H1 (cell line): ENCODE measurements at regions not wholly inside any gene's neighbourhood (a gene's known extent, or its start where the extent isn't known, plus 50 kb on each side); places are given as distances from the start of the nearest gene placed in this dataset.

Source experiments
- CTCF ChIA-PET: fragments of 300-600 bp; sonication (Branson Sonifier 250); formaldehyde crosslinking; loops from one replicate; lab custom pipeline; 2021; ENCODE audit not compliant: partially characterized antibody; lab: Charles Lee
- POLR2A ChIA-PET: fragments of 300-600 bp; sonication (Branson Sonifier 250); formaldehyde crosslinking; loops from one replicate; lab custom pipeline; 2021; ENCODE audit warnings: inconsistent platforms; ENCODE audit not compliant: partially characterized antibody; lab: Charles Lee
- DNase-seq, 2 experiments: peaks; one replicate each; pipeline versions ENCODE4 v3.0.0 to v3.0.0-alpha.2; 2010 to 2022; ENCODE audit warnings: low spot score in 2 of 2, low read depth in 1 of 2, mixed read lengths in 1 of 2
- FAIRE-seq: peaks from 2 replicates; lab custom pipeline; 2011; peaks lifted over from hg19 to GRCh38; lab: Jason Lieb, UNC
- H2AFZ ChIP-seq: 2 replicates; pipeline ENCODE4 v1.8.1; 2012; ENCODE audit warnings: low read length, inconsistent platforms
- H2AK5ac ChIP-seq: 2 replicates; pipeline ENCODE4 v1.6.1; 2013; ENCODE audit warnings: low read depth, low read length
- H2BK120ac ChIP-seq: replicated peaks from 2 replicates; pipeline ENCODE3; 2013; ENCODE audit warnings: low read depth, low read length, inconsistent platforms
- H2BK12ac ChIP-seq: 2 replicates; pipeline ENCODE4 v1.6.1; 2013; ENCODE audit warnings: low read depth, low read length
- H2BK15ac ChIP-seq: 2 replicates; pipeline ENCODE4 v1.6.1; 2013; ENCODE audit warnings: low read length
- H2BK20ac ChIP-seq: 2 replicates; pipeline ENCODE4 v1.6.1; 2013; ENCODE audit warnings: low read length
- H2BK5ac ChIP-seq: 2 replicates; pipeline ENCODE4 v1.6.1; 2013; ENCODE audit warnings: low read depth, low read length
- H3K14ac ChIP-seq: 2 replicates; pipeline ENCODE4 v1.6.1; 2013; ENCODE audit warnings: inconsistent platforms; ENCODE audit not compliant: insufficient read length
- H3K18ac ChIP-seq: 2 replicates; pipeline ENCODE4 v1.6.1; 2013; ENCODE audit warnings: low read length; ENCODE audit errors: extremely low read depth
- H3K23ac ChIP-seq: 2 replicates; pipeline ENCODE4 v1.6.1; 2013; ENCODE audit warnings: inconsistent platforms; ENCODE audit not compliant: insufficient read length
- H3K23me2 ChIP-seq: 2 replicates; pipeline ENCODE4 v1.6.1; 2013; ENCODE audit warnings: low read depth, low read length
- H3K27ac ChIP-seq: 2 replicates; pipeline ENCODE4 v1.6.1; 2011; ENCODE audit warnings: low read depth, low read length, inconsistent platforms
- H3K27me3 ChIP-seq, 4 experiments: replicated peaks in 1 of 4; 1 replicate in 1 of 4; 2 replicates in 3 of 4; pipeline versions ENCODE4 v1.6.1 to v1.8.1; 2011 to 2013; ENCODE audit warnings: low read length in 3 of 4, mild to moderate bottlenecking in 3 of 4, inconsistent platforms in 2 of 4, mixed read lengths in 2 of 4, moderate library complexity in 1 of 4; ENCODE audit not compliant: control insufficient read depth in 3 of 4, insufficient read depth in 3 of 4; ENCODE audit errors: extremely low read depth in 1 of 4
- H3K36me3 ChIP-seq, 4 experiments: 2 replicates each; pipeline versions ENCODE4 v1.6.1 to v1.8.1; 2011 to 2013; ENCODE audit warnings: mild to moderate bottlenecking in 4 of 4, low read length in 3 of 4, moderate library complexity in 2 of 4, control low read depth in 1 of 4, inconsistent platforms in 1 of 4; ENCODE audit not compliant: insufficient read depth in 4 of 4, control insufficient read depth in 2 of 4
- H3K4ac ChIP-seq: replicated peaks from 2 replicates; pipeline ENCODE3; 2013; ENCODE audit warnings: low read length, low read depth, mixed read lengths, inconsistent platforms; ENCODE audit not compliant: insufficient read length
- H3K4me1 ChIP-seq, 4 experiments: replicated peaks in 1 of 4; 1 replicate in 1 of 4; 2 replicates in 3 of 4; pipeline versions ENCODE4 v1.6.1 to v1.8.1; 2011 to 2013; ENCODE audit warnings: low read length in 3 of 4, inconsistent platforms in 2 of 4, mixed read lengths in 1 of 4; ENCODE audit not compliant: insufficient read depth in 4 of 4, control insufficient read depth in 3 of 4
- H3K4me2 ChIP-seq, 2 experiments: 2 replicates each; pipeline versions ENCODE4 v1.6.1 to v1.8.1; 2011 to 2013; ENCODE audit warnings: low read depth in 2 of 2, low read length in 2 of 2, control low read depth in 1 of 2, inconsistent platforms in 1 of 2, mild to moderate bottlenecking in 1 of 2; ENCODE audit not compliant: insufficient read depth in 1 of 2
- H3K4me3 ChIP-seq, 4 experiments: fragments of 200-600, 300-600 bp in 1 of 4; sonication (generic), shearing (Covaris generic), sonication (Bioruptor Twin) in 1 of 4; 2 replicates each; pipeline versions ENCODE4 v1.5.1 to v1.8.1; 2011 to 2016; ENCODE audit warnings: low read length in 4 of 4, low read depth in 3 of 4, control low read depth in 2 of 4, inconsistent platforms in 2 of 4, mild to moderate bottlenecking in 2 of 4, mixed read lengths in 1 of 4, moderate library complexity in 1 of 4; ENCODE audit not compliant: insufficient read depth in 2 of 4; ENCODE audit errors: extremely low read depth in 1 of 4
- H3K56ac ChIP-seq: replicated peaks from 2 replicates; pipeline ENCODE3; 2013; ENCODE audit warnings: low read depth, mild to moderate bottlenecking, mixed read lengths, low read length, inconsistent platforms; ENCODE audit not compliant: insufficient read length
- H3K79me1 ChIP-seq: 2 replicates; pipeline ENCODE4 v1.6.1; 2013; ENCODE audit warnings: low read depth, low read length, control low read depth
- H3K79me2 ChIP-seq, 2 experiments: 2 replicates each; pipeline versions ENCODE4 v1.6.1 to v1.8.1; 2012 to 2013; ENCODE audit warnings: low read length in 2 of 2, mild to moderate bottlenecking in 2 of 2, inconsistent platforms in 1 of 2; ENCODE audit not compliant: insufficient read depth in 2 of 2, control insufficient read depth in 1 of 2
- H3K9ac ChIP-seq, 4 experiments: replicated peaks in 1 of 4; 1 replicate in 1 of 4; 2 replicates in 3 of 4; pipeline versions ENCODE4 v1.6.1 to v1.8.1; 2011 to 2013; ENCODE audit warnings: low read depth in 3 of 4, low read length in 3 of 4, control low read depth in 2 of 4, mild to moderate bottlenecking in 2 of 4, moderate library complexity in 2 of 4, inconsistent platforms in 1 of 4; ENCODE audit errors: extremely low read depth in 1 of 4
- H3K9me3 ChIP-seq, 2 experiments: 2 replicates each; pipeline versions ENCODE4 v1.6.1 to v1.8.1; 2012 to 2013; ENCODE audit warnings: mild to moderate bottlenecking in 2 of 2, moderate library complexity in 2 of 2, control low read depth in 1 of 2, inconsistent platforms in 1 of 2, low read depth in 1 of 2, low read length in 1 of 2, mixed read lengths in 1 of 2; ENCODE audit not compliant: insufficient read depth in 2 of 2
- H4K20me1 ChIP-seq, 2 experiments: replicated peaks in 1 of 2; 2 replicates each; pipeline versions ENCODE3 to v1.8.1; 2011 to 2013; ENCODE audit warnings: inconsistent platforms in 2 of 2, low read length in 2 of 2, mild to moderate bottlenecking in 1 of 2; ENCODE audit not compliant: insufficient read depth in 2 of 2, control insufficient read depth in 1 of 2
- H4K5ac ChIP-seq: 2 replicates; pipeline ENCODE4 v1.6.1; 2013; ENCODE audit warnings: low read length, low read depth, mixed read lengths, inconsistent platforms; ENCODE audit not compliant: insufficient read length
- H4K8ac ChIP-seq: 2 replicates; pipeline ENCODE4 v1.8.0; 2013; ENCODE audit warnings: mild to moderate bottlenecking, moderate library complexity, low read length, inconsistent platforms; ENCODE audit not compliant: insufficient read depth; ENCODE audit errors: extremely low read depth
- H4K91ac ChIP-seq: replicated peaks from 2 replicates; pipeline ENCODE3; 2013; ENCODE audit warnings: low read length, mixed read lengths, inconsistent platforms; ENCODE audit not compliant: insufficient read length
- GTF2F1 ChIP-seq: IDR thresholded peaks from 2 replicates; pipeline ENCODE4 v1.6.1; 2012; ENCODE audit warnings: low read depth, low read length, improper control_type of control experiment, borderline replicate concordance
- TCF12 ChIP-seq: IDR thresholded peaks from 2 replicates; pipeline ENCODE4 v1.6.1; 2011; ENCODE audit warnings: low read depth, mild to moderate bottlenecking, low read length
- WGBS, 2 experiments: shearing (Covaris generic) in 1 of 2; methylation state at CpG; one replicate each; pipeline versions ENCODE4 v1.1.6 to v1.1.7; 2013 to 2015; ENCODE audit warnings: low lambda C conversion rate in 2 of 2, mixed read lengths in 2 of 2, inconsistent platforms in 1 of 2, low coverage in 1 of 2, missing lambda C conversion rate in 1 of 2; ENCODE audit not compliant: insufficient replicate concordance in 2 of 2, insufficient coverage in 1 of 2, insufficient read length in 1 of 2; ENCODE audit errors: extremely low coverage in 1 of 2, missing lambda C conversion rate in 1 of 2; 5-methylcytosine and 5-hydroxymethylcytosine counted together

DNA sequence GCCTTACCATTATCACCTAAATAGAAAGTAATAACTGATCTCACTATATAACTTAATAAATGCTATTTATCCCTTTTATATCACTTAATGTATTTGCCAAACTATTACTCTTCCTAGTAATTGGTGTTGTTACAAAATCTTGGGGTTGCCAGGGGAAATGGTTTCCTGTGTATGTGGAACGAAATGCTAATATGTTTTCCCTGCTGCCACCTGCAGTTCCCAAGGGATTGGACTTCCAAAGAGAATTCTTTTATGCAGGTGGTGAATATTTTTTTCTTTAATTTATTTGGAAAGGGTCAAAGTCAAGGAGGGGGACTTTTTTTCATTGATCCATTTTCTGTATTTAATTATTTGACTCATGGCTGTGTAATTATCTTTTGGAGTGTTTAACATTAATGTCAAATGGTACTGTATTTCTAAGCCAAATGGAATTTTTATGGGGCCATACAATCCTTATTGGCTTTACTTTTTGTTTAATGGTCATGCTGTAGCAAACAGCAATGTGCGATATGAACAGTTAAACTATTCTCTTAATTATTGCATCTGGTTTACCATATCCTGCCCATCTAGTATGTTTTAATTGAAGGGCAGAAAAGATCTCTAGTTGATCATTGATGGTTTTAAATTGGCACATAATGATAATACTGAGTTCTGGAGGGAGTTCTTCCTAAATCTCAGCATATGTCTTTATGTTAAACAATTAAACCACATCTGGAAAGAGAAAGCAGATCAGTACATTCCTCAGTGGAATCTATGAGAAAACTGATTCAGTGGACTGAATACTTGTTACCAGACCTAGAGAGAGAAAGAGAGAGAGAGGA, 486.3 kb downstream of the TTLL7 start:
- Histone ChIP-seq H3K4ac (no peak overlapping the region), H2AFZ (no peak overlapping the region), H3K27me3 (no peaks in the 10 kb centered on the region), H4K91ac (no peak overlapping the region), H3K79me2 (no peaks in the 10 kb centered on the region), H3K27ac (no peak overlapping the region), H3K23me2 (no peaks in the 10 kb centered on the region), H3K36me3 (no peaks in the 10 kb centered on the region), H2BK20ac (no peak overlapping the region), H3K9ac (no peak overlapping the region), H4K5ac (no peak overlapping the region), H3K4me1 (no peaks in the 10 kb centered on the region), H3K79me1 (no peaks in the 10 kb centered on the region), H2AK5ac (no peak overlapping the region), H4K20me1 (no peaks in the 10 kb centered on the region), H3K18ac (no peak overlapping the region), H2BK12ac (no peak overlapping the region), H3K14ac (no peak overlapping the region), H3K56ac (no peak overlapping the region), H3K9me3 (no peaks in the 10 kb centered on the region), H3K4me3 (no peak overlapping the region), H2BK120ac (no peak overlapping the region), H4K8ac (no peak overlapping the region), H3K23ac (no peak overlapping the region), H3K4me2 (no peak overlapping the region), H2BK5ac (no peak overlapping the region), H2BK15ac (no peak overlapping the region)
- no peak for FAIRE-seq
- TF ChIP-seq TCF12, result 0 out of 2 replicates have a peak, but pooled peaks have one; percentile 34
- TF ChIP-seq GTF2F1, result no peak
- whole genome bisulfite sequencing, 2 experiments, result 73% methylated on average over 2 of the region's 2 CpGs; no CpG with 5 or more reads in 1 of the 2 experiments
- ChIA-PET POLR2A (no interaction called here), CTCF (no interaction called here)
- no peak for DNase-seq
